Fibroblast of pulmonary artery (primary cell): ENCODE measurements at regions not wholly inside any gene's neighbourhood (a gene's known extent, or its start where the extent isn't known, plus 50 kb on each side); places are given as distances from the start of the nearest gene placed in this dataset.

ENCODE experiments used
- DNase-seq: peaks from one replicate; pipeline ENCODE4 v3.0.0-alpha.2; 2010; ENCODE audit warnings: low read depth
- H3K4me3 ChIP-seq: replicated peaks from 2 replicates; pipeline ENCODE4 v1.5.1; 2011; ENCODE audit warnings: low read depth, mild to moderate bottlenecking, control low read depth, low read length, moderate library complexity
- CTCF ChIP-seq: IDR thresholded peaks from 2 replicates; pipeline ENCODE4 v1.5.1; 2011; ENCODE audit warnings: mild to moderate bottlenecking, control low read depth, low read length, inconsistent platforms; ENCODE audit errors: missing control alignments

- H3K4me3 ChIP-seq, result no peak overlapping the region
- no peak for TF ChIP-seq CTCF
These were observed 271.7 kb upstream of the EDNRB start for GRCh38 chr13:78190296-78190695.

GRCh38 chr13:78187781-78188180, 269.1 kb upstream of the EDNRB start:
- H3K4me3 ChIP-seq, result no peak overlapping the region
- TF ChIP-seq CTCF, result no peak
- no peak for DNase-seq

More at GRCh38 chr13:78190296-78190695, 271.7 kb upstream of the EDNRB start:
- no peak for DNase-seq

- no peak for TF ChIP-seq CTCF
- no peak for DNase-seq
- H3K4me3 ChIP-seq, result no peak overlapping the region
These were observed 267.1 kb upstream of the EDNRB start for GRCh38 chr13:78185700-78186099.

- H3K4me3 ChIP-seq, result no peak overlapping the region
- no peak for TF ChIP-seq CTCF
- peak; percentile 41 for DNase-seq
These were observed 265.1 kb upstream of the EDNRB start for GRCh38 chr13:78183732-78184131.

- DNase-seq, result no peak
These were observed 264.2 kb upstream of the EDNRB start for GRCh38 chr13:78182813-78183212.

GRCh38 chr13:78177306-78177705, 258.7 kb upstream of the EDNRB start:
- no peak for TF ChIP-seq CTCF
- no peak for DNase-seq
- H3K4me3 ChIP-seq, result no peak overlapping the region

More at GRCh38 chr13:78182813-78183212, 264.2 kb upstream of the EDNRB start:
- TF ChIP-seq CTCF, result no peak
- H3K4me3 ChIP-seq, result no peak overlapping the region

GRCh38 chr13:78176880-78177279, 258.2 kb upstream of the EDNRB start:
- H3K4me3 ChIP-seq, result no peak overlapping the region
- no peak for TF ChIP-seq CTCF

More at GRCh38 chr13:78176880-78177279, 258.2 kb upstream of the EDNRB start:
- no peak for DNase-seq
